Hindlimb muscle (tissue), 1 donor: ENCODE measurements at regions not wholly inside any gene's neighbourhood (a gene's known extent, or its start where the extent isn't known, plus 50 kb on each side); places are given as distances from the start of the nearest gene placed in this dataset.

ENCODE experiments used
- DNase-seq: peaks from one replicate; pipeline ENCODE4 v3.0.0-alpha.2; 2013

- peak; percentile 35 for DNase-seq
These were observed 57.1 kb upstream of the IGFBP3 start for GRCh38 chr7:45978010-45978681.

- no peak for DNase-seq
These were observed 56.2 kb upstream of the IGFBP3 start for GRCh38 chr7:45977256-45977780.

- DNase-seq, result no peak
These were observed 55.4 kb upstream of the IGFBP3 start for GRCh38 chr7:45976485-45976856.

GRCh38 chr7:45975847-45976484 lies 54.9 kb upstream of the IGFBP3 start:
- DNase-seq, result no peak

- no peak for DNase-seq
These were observed 54.3 kb upstream of the IGFBP3 start for GRCh38 chr7:45975367-45975766.

- DNase-seq, result no peak
These were observed 53.7 kb upstream of the IGFBP3 start for GRCh38 chr7:45974540-45975360.

- DNase-seq, result no peak
These were observed 52.9 kb upstream of the IGFBP3 start for GRCh38 chr7:45973725-45974532.

GRCh38 chr7:45972629-45973312 lies 51.7 kb upstream of the IGFBP3 start:
- DNase-seq, result no peak

- DNase-seq, result no peak
These were observed 50.6 kb upstream of the IGFBP3 start for GRCh38 chr7:45971661-45972175.

- DNase-seq, result no peak
These were observed 50.1 kb upstream of the IGFBP3 start for GRCh38 chr7:45971171-45971570.
